ENCODE measurements at regions not wholly inside any gene's neighbourhood (a gene's known extent, or its start where the extent isn't known, plus 50 kb on each side); places are given as distances from the start of the nearest gene placed in this dataset.

DNA sequence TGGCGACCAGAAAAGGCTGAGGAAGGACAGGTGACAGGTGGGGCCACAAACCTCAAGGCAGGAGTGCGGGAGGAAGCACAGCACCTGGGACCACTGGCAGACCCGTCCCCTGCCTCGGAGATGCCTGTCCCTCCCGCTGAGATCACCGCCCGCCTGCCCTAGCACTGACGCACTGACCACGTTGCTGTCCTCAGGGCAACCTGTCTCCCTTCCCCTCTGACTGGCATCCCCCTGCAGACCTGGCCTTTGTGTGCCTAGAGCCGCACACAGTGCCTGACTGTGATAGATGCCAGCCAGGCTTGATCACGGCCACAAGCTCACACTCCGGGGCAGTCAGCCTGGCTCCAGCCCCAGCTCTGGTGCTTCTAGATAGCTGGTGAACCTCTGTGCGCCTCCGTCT, 58.4 kb upstream of the EN2 start:
- no peak for DNase-seq
- WGBS, 5 donors = 84 to 88% (median 88%) methylated on average over 7 to 14 of the region's 14 CpGs
- H3K9me3 ChIP-seq = peaks cover 0 to 8% (median 4%) of the 10 kb centered on the region in 4 donors
- H3K27me3 ChIP-seq = peaks cover 10 to 98% (median 44%) of the 10 kb centered on the region in 3 donors
- no peaks in the 10 kb centered on the region for H3K4me1 ChIP-seq
- H3K36me3 ChIP-seq = no peaks in the 10 kb centered on the region
- intact Hi-C loops (cut with DNase I; ENCODE audit: low total_unique reads) = no loop called here
- TF ChIP-seq POLR2A (IDR thresholded peaks at IDR 0.05) (no peak), EP300 (IDR thresholded peaks at IDR 0.05) (no peak), POLR2AphosphoS5 (IDR thresholded peaks at IDR 0.05) (no peak)
- TF ChIP-seq, protein P1, sequence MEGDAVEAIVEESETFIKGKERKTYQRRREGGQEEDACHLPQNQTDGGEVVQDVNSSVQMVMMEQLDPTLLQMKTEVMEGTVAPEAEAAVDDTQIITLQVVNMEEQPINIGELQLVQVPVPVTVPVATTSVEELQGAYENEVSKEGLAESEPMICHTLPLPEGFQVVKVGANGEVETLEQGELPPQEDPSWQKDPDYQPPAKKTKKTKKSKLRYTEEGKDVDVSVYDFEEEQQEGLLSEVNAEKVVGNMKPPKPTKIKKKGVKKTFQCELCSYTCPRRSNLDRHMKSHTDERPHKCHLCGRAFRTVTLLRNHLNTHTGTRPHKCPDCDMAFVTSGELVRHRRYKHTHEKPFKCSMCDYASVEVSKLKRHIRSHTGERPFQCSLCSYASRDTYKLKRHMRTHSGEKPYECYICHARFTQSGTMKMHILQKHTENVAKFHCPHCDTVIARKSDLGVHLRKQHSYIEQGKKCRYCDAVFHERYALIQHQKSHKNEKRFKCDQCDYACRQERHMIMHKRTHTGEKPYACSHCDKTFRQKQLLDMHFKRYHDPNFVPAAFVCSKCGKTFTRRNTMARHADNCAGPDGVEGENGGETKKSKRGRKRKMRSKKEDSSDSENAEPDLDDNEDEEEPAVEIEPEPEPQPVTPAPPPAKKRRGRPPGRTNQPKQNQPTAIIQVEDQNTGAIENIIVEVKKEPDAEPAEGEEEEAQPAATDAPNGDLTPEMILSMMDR (IDR thresholded peaks at IDR 0.05) = no peak
- H3K27ac ChIP-seq = no peak overlapping the region
- H3K4me3 ChIP-seq = no peak overlapping the region

DNA sequence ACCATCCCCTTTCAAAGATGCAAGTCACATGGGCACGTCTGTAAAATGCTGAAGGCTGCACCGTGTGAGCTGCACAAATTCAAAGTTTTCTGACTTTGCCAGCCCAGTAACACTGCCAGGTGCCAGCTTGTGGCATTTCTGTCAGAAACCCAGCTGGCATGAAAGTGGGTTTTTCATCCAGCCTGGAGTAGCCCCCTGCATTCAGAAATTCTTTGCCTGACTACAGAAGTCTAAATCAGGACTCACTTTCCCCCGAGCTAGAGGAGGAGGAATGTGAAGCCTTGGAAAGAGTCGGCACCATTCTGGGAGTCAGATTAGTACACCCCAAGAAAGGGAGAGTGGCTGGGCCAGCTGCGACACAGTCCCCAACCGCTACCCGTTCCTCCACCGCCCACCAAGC, 56.7 kb upstream of the EN2 start:
- peaks cover 10 to 98% (median 54%) of the 10 kb centered on the region in 3 donors for H3K27me3 ChIP-seq
- TF ChIP-seq POLR2AphosphoS5 (IDR thresholded peaks at IDR 0.05) (no peak), EP300 (IDR thresholded peaks at IDR 0.05) (no peak), POLR2A (IDR thresholded peaks at IDR 0.05) (no peak)
- TF ChIP-seq, protein P1 (IDR thresholded peaks at IDR 0.05) = no peak
- peaks cover 0 to 3% (median 0%) of the 10 kb centered on the region in 4 donors for H3K4me1 ChIP-seq
- no peak overlapping the region for H3K27ac ChIP-seq
- no peak for DNase-seq
- peaks cover 0 to 8% (median 4%) of the 10 kb centered on the region in 4 donors for H3K9me3 ChIP-seq
- WGBS, 5 donors = 57 to 64% (median 60%) methylated on average over 8 of the region's 8 CpGs
- no peaks in the 10 kb centered on the region for H3K36me3 ChIP-seq
- no peak overlapping the region for H3K4me3 ChIP-seq
- intact Hi-C loops (cut with DNase I; ENCODE audit: low total_unique reads) = no loop called here

DNA sequence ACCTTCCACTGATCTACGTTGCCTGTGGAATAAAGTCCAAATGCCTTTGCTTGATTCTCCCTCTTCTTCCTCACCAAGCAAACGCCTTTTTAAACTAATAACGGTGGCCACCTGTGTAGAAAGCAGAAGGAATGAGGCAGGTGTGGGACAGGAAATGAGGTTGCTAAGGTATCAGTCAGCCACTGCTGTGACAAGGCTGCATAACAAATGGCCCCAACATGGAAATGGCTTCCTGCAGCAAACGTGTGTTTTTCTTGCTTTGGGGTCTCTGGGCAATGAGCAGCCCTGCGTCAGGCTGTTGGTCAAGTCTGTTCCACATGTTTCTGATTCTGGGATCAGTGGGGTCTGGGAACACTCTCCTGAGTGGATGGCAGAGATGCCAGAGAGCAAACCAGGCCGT, 56.0 kb upstream of the EN2 start:
- TF ChIP-seq EP300 (IDR thresholded peaks at IDR 0.05) (no peak), POLR2A (IDR thresholded peaks at IDR 0.05) (no peak), POLR2AphosphoS5 (IDR thresholded peaks at IDR 0.05) (no peak)
- TF ChIP-seq, protein P1 (IDR thresholded peaks at IDR 0.05) = no peak

DNA sequence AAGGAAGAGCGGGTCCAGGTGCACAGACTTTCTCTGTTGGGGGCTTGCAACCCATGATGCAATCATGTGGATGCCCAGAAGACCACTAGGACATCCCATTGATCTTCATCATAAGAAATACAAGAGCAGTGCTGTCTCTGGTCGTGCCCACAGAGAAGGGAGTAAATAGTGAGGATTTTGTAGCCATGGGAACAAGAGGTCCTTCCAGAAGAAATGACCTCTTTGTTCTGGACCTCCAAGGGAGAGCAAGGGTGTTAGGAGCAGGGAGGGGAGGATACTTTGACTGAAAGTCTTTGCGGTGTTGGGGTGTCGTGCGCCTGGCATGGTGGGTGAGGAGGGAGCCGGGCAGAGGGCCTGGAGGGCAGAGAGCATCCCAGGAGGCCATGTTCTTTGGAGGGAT, 55.0 kb upstream of the EN2 start:
- intact Hi-C loops (cut with DNase I; ENCODE audit: low total_unique reads) = no loop called here
- Histone ChIP-seq H3K4me1 (peaks cover 0 to 3% (median 0%) of the 10 kb centered on the region in 4 donors), H3K27ac (no peak overlapping the region), H3K4me3 (no peak overlapping the region), H3K9me3 (peaks cover 0 to 8% (median 4%) of the 10 kb centered on the region in 4 donors), H3K36me3 (no peaks in the 10 kb centered on the region), H3K27me3 (peaks cover 10 to 86% (median 59%) of the 10 kb centered on the region in 3 donors)
- no peak for DNase-seq
- whole genome bisulfite sequencing, 5 donors = 70 to 89% (median 76%) methylated on average over 6 of the region's 6 CpGs
- TF ChIP-seq, protein P1 (IDR thresholded peaks at IDR 0.05) = no peak
- TF ChIP-seq POLR2AphosphoS5 (IDR thresholded peaks at IDR 0.05) = no peak
- TF ChIP-seq EP300 (IDR thresholded peaks at IDR 0.05) = no peak
- TF ChIP-seq POLR2A (IDR thresholded peaks at IDR 0.05) = no peak

More for the DNA sequence above, 56.0 kb upstream of the EN2 start:
- Histone ChIP-seq H3K27me3 (peaks cover 10 to 96% (median 59%) of the 10 kb centered on the region in 3 donors), H3K4me1 (peaks cover 0 to 3% (median 0%) of the 10 kb centered on the region in 4 donors), H3K36me3 (no peaks in the 10 kb centered on the region), H3K9me3 (peaks cover 0 to 8% (median 4%) of the 10 kb centered on the region in 4 donors), H3K4me3 (no peak overlapping the region), H3K27ac (no peak overlapping the region)
- intact Hi-C loops (cut with DNase I; ENCODE audit: low total_unique reads) = no loop called here
- WGBS, 5 donors = 54 to 65% (median 61%) methylated on average over 6 of the region's 6 CpGs
- no peak for DNase-seq
